Omental fat pad (tissue), 3 donors: ENCODE measurements at regions not wholly inside any gene's neighbourhood (a gene's known extent, or its start where the extent isn't known, plus 50 kb on each side); places are given as distances from the start of the nearest gene placed in this dataset.

Source experiments
- ATAC-seq: fragments of 150-250 bp; one replicate; pipeline ENCODE4 v1.9.1; 2016; ENCODE audit warnings: mild to moderate bottlenecking, moderate library complexity; ENCODE audit not compliant: low FRiP score
- DNase-seq: peaks from one replicate; pipeline ENCODE4 v3.0.0-alpha.2; 2019; ENCODE audit warnings: low spot score
- CTCF ChIP-seq, 3 donors: fragments of 450-650 bp; IDR thresholded peaks; one replicate each; pipeline ENCODE4 v1.5.1; 2016 to 2017; ENCODE audit warnings: antibody characterized with exemption in 3 of 3, mild to moderate bottlenecking in 3 of 3, moderate library complexity in 2 of 3

DNA sequence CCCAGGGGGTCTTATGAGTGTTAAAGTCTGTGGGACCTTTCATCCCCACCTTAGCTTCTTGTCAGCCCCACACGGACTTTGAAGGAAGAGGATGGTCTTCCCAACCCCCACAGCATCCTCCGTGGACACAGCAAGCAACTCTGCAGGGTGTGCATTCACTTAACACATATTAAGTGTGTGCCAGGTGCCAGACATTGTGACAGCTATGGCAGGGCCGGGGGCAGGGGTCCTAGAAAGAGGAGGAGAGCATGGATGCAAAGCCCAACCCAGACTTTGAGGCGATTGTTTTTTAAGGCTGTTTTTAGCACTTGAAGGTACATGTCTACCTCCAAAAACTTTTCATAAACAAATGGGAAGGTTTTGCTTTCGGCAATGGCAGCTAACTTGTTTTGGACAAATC lies 121.6 kb upstream of the KCNG1 start:
- DNase-seq, result no peak
- no peak for TF ChIP-seq CTCF (IDR thresholded peaks at IDR 0.05)
- ATAC-seq, result no peak

GRCh38 chr20:51143652-51144051 lies 120.7 kb upstream of the KCNG1 start:
- ATAC-seq, result no peak
- no peak for DNase-seq
- TF ChIP-seq CTCF (IDR thresholded peaks at IDR 0.05), result no peak

GRCh38 chr20:51142448-51142847 lies 119.5 kb upstream of the KCNG1 start:
- ATAC-seq (no peak), DNase-seq (no peak)
- TF ChIP-seq CTCF (IDR thresholded peaks at IDR 0.05), result no peak

DNA sequence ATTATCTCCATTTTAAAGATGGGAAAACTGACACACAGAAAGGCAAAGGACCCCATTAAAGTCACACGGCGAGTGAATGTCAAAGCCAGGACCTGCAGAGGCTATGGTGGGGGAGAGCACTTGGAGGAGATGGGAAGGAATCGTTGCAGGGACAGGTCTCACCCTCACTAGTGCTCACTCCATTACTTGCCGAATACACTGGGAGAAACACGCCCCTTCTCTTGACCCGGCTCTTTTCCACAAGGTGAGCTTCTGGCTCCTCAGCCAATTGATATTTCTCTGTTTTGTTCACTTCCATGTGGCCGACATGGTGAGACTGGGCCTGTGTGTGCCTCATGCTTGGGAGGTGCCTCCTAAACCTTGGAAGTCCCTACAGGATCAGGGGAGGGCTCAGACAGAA lies 117.8 kb upstream of the KCNG1 start:
- TF ChIP-seq CTCF (IDR thresholded peaks at IDR 0.05), result no peak
- no peak for DNase-seq
- ATAC-seq, result no peak

DNA sequence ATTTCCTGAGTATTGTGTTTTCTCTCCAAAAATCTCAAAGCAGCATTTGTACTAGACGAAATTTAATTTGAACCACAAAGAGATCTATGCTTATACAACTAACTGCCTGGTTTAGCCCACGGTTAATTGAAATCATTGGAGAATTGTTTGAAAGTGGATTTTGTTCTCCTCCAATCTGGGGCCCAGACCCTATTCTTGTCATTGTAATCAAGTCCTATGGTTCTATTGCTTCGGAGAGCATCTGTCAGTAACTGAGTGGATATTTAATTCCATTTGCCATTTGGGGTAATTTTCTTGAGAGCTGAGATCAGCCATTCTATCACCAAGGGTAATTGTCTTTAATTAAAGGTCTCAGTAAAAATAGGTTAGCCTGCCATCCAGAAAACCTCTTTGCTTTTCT lies 117.0 kb upstream of the KCNG1 start:
- TF ChIP-seq CTCF (IDR thresholded peaks at IDR 0.05), result no peak
- ATAC-seq (no peak), DNase-seq (no peak)

DNA sequence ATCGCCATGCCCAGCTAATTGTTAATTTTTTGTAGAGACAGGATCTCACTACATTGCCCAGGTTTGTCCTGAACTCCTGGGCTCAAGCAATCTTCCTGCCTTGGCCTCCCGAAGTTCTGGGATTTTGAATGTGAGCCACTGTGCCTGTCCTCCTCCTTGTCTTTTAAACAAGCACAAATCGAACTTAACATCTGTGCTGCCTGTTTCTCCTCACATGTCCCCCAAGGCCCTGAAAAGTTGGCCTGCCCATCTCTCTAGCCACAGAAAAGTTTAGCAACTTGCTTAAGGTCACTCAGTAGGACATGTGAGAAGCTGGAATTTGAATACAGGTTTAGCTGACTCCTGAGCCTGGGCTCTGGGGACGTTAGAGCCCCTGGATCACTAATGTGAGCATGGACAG lies 115.7 kb upstream of the KCNG1 start:
- DNase-seq (no peak), ATAC-seq (no peak)
- TF ChIP-seq CTCF (IDR thresholded peaks at IDR 0.05), result no peak

DNA sequence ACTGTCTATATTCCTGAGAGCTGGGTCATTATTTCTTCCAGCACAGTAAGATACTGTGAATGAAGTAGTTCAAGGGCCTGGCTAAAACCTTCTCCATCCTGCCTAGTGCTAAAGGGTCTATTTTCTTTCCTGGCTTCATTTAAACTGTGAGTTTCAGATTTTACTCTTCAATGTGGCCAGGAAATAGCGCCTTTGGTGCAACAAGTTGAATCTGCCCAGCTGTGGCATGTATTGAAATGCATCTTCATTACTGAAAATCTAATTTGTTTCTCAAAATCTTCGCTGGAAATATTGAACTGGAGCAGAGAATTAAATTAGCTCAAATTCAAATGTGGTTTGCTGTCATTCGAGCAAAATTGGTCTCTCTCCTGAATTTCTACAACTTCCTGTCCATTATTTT lies 114.6 kb upstream of the KCNG1 start:
- DNase-seq (no peak), ATAC-seq (no peak)
- no peak for TF ChIP-seq CTCF (IDR thresholded peaks at IDR 0.05)
